ENCODE measurements at regions not wholly inside any gene's neighbourhood (a gene's known extent, or its start where the extent isn't known, plus 50 kb on each side); places are given as distances from the start of the nearest gene placed in this dataset.
A peak's percentile ranks its signal among the peaks of the same experiment; 100 is the strongest.
"Not testable (repeated sequence)": the region's sequence is repeated elsewhere in the genome, so short reads cannot be mapped to it uniquely, and the experiment has no call there.

GRCh38 chrX:63275127-63275526 is 76.0 kb downstream of the SPIN4 start:
- DNase-seq (ENCODE audit: low read depth, low spot score) = peak; percentile 14
- no peaks in the 10 kb centered on the region for H3K36me3 Mint-ChIP-seq (ENCODE audit: low read depth)
- no peak overlapping the region for H3K4me3 Mint-ChIP-seq
- no peaks in the 10 kb centered on the region for H3K27me3 Mint-ChIP-seq (ENCODE audit: low read depth)
- peaks cover 6% of the 10 kb centered on the region for H3K9me3 Mint-ChIP-seq
- no peaks in the 10 kb centered on the region for H3K4me1 Mint-ChIP-seq
- H3K27ac Mint-ChIP-seq (ENCODE audit: unreplicated experiment) = no peak overlapping the region
- peak; percentile 48 for TF ChIP-seq CTCF (conservative IDR thresholded peaks at IDR 0.05)

GRCh38 chrX:63270873-63271272 is 80.3 kb downstream of the SPIN4 start:
- no peaks in the 10 kb centered on the region for H3K27me3 Mint-ChIP-seq (ENCODE audit: low read depth)
- no peaks in the 10 kb centered on the region for H3K36me3 Mint-ChIP-seq (ENCODE audit: low read depth)
- peaks cover 5% of the 10 kb centered on the region for H3K9me3 Mint-ChIP-seq
- no peak for TF ChIP-seq CTCF (conservative IDR thresholded peaks at IDR 0.05)
- no peaks in the 10 kb centered on the region for H3K4me1 Mint-ChIP-seq
- H3K27ac Mint-ChIP-seq (ENCODE audit: unreplicated experiment) = no peak overlapping the region
- DNase-seq (ENCODE audit: low read depth, low spot score) = no peak
- H3K4me3 Mint-ChIP-seq = no peak overlapping the region

- Mint-ChIP-seq H3K27ac (ENCODE audit: unreplicated experiment) (no peak overlapping the region), H3K27me3 (ENCODE audit: low read depth) (no peaks in the 10 kb centered on the region), H3K36me3 (ENCODE audit: low read depth) (no peaks in the 10 kb centered on the region), H3K4me1 (no peaks in the 10 kb centered on the region), H3K4me3 (no peak overlapping the region), H3K9me3 (peaks cover 2% of the 10 kb centered on the region)
- no peak for TF ChIP-seq CTCF (conservative IDR thresholded peaks at IDR 0.05)
- DNase-seq (ENCODE audit: low read depth, low spot score) = no peak
Observed at GRCh38 chrX:63258144-63258543, 93.0 kb downstream of the SPIN4 start.

GRCh38 chrX:63250253-63250868 is 100.8 kb downstream of the SPIN4 start:
- Mint-ChIP-seq H3K4me1 (no peaks in the 10 kb centered on the region), H3K27ac (ENCODE audit: unreplicated experiment) (no peak overlapping the region), H3K27me3 (ENCODE audit: low read depth) (no peaks in the 10 kb centered on the region), H3K9me3 (peaks cover 2% of the 10 kb centered on the region), H3K36me3 (ENCODE audit: low read depth) (no peaks in the 10 kb centered on the region), H3K4me3 (no peak overlapping the region)
- peak; percentile 80 for TF ChIP-seq CTCF (conservative IDR thresholded peaks at IDR 0.05)
- peak; percentile 41 for DNase-seq (ENCODE audit: low read depth, low spot score)

- not testable (repeated sequence) for H3K36me3 Mint-ChIP-seq (ENCODE audit: low read depth); H3K4me1 Mint-ChIP-seq; DNase-seq (ENCODE audit: low read depth, low spot score)
Observed at GRCh38 chrX:63242689-63243088, 108.4 kb downstream of the SPIN4 start.

GRCh38 chrX:63235963-63236362 is 115.2 kb downstream of the SPIN4 start:
- not testable (repeated sequence) for H3K36me3 Mint-ChIP-seq (ENCODE audit: low read depth); H3K4me1 Mint-ChIP-seq; H3K27me3 Mint-ChIP-seq (ENCODE audit: low read depth); H3K9me3 Mint-ChIP-seq; H3K4me3 Mint-ChIP-seq; H3K27ac Mint-ChIP-seq (ENCODE audit: unreplicated experiment); DNase-seq (ENCODE audit: low read depth, low spot score)

More at GRCh38 chrX:63242689-63243088, 108.4 kb downstream of the SPIN4 start:
- not testable (repeated sequence) for H3K4me3 Mint-ChIP-seq; H3K27ac Mint-ChIP-seq (ENCODE audit: unreplicated experiment); H3K27me3 Mint-ChIP-seq (ENCODE audit: low read depth); H3K9me3 Mint-ChIP-seq

GRCh38 chrX:63233013-63233412 is 118.1 kb downstream of the SPIN4 start:
- not testable (repeated sequence) for H3K27ac Mint-ChIP-seq (ENCODE audit: unreplicated experiment); H3K4me3 Mint-ChIP-seq; H3K27me3 Mint-ChIP-seq (ENCODE audit: low read depth); DNase-seq (ENCODE audit: low read depth, low spot score); H3K9me3 Mint-ChIP-seq; H3K4me1 Mint-ChIP-seq; H3K36me3 Mint-ChIP-seq (ENCODE audit: low read depth)

GRCh38 chrX:63218202-63218601 is 132.9 kb downstream of the SPIN4 start:
- not testable (repeated sequence) for H3K27me3 Mint-ChIP-seq (ENCODE audit: low read depth); H3K4me3 Mint-ChIP-seq; H3K4me1 Mint-ChIP-seq; H3K27ac Mint-ChIP-seq (ENCODE audit: unreplicated experiment); H3K9me3 Mint-ChIP-seq; DNase-seq (ENCODE audit: low read depth, low spot score); H3K36me3 Mint-ChIP-seq (ENCODE audit: low read depth)

- not testable (repeated sequence) for DNase-seq (ENCODE audit: low read depth, low spot score); H3K36me3 Mint-ChIP-seq (ENCODE audit: low read depth); H3K4me1 Mint-ChIP-seq; H3K27ac Mint-ChIP-seq (ENCODE audit: unreplicated experiment); H3K27me3 Mint-ChIP-seq (ENCODE audit: low read depth); H3K9me3 Mint-ChIP-seq; H3K4me3 Mint-ChIP-seq
Observed at GRCh38 chrX:63217549-63217948, 133.6 kb downstream of the SPIN4 start.

- H3K27ac Mint-ChIP-seq (ENCODE audit: unreplicated experiment); H3K27me3 Mint-ChIP-seq (ENCODE audit: low read depth); DNase-seq (ENCODE audit: low read depth, low spot score); H3K4me1 Mint-ChIP-seq; H3K9me3 Mint-ChIP-seq; H3K4me3 Mint-ChIP-seq; H3K36me3 Mint-ChIP-seq (ENCODE audit: low read depth): not testable (repeated sequence)
Observed at GRCh38 chrX:63209645-63210044, 141.5 kb downstream of the SPIN4 start.
